Dendritic cell treated with granulocyte-macrophage colony-stimulating factor and Interleukin-4, amounts not matched to agents 40 ng/mL and 50 ng/mL, for 4 days (primary cell): ENCODE measurements at regions not wholly inside any gene's neighbourhood (a gene's known extent, or its start where the extent isn't known, plus 50 kb on each side); places are given as distances from the start of the nearest gene placed in this dataset.
"Not testable (repeated sequence)": the region's sequence is repeated elsewhere in the genome, so short reads cannot be mapped to it uniquely, and the experiment has no call there.

Experiments
- H3K27ac Mint-ChIP-seq: one replicate; pipeline ENCODE4 v1.8.0; 2022; ENCODE audit warnings: mild to moderate bottlenecking, mixed read lengths
- H3K27me3 Mint-ChIP-seq: one replicate; pipeline ENCODE4 v1.8.0; 2022; ENCODE audit warnings: mild to moderate bottlenecking, mixed read lengths
- H3K36me3 Mint-ChIP-seq: one replicate; pipeline ENCODE4 v1.8.0; 2022; ENCODE audit warnings: low read depth, mixed read lengths
- H3K4me1 Mint-ChIP-seq: one replicate; pipeline ENCODE4 v1.8.0; 2022; ENCODE audit warnings: low read depth, mixed read lengths
- H3K4me3 Mint-ChIP-seq: one replicate; pipeline ENCODE4 v1.8.0; 2022; ENCODE audit warnings: mild to moderate bottlenecking, moderate library complexity, mixed read lengths
- H3K9me3 Mint-ChIP-seq: one replicate; pipeline ENCODE4 v1.8.0; 2022; ENCODE audit warnings: mixed read lengths
- intact Hi-C: fragments of 100-400 bp; cut with micrococcal nuclease; formaldehyde crosslinking; loops from one replicate; pipeline ENCODE4 v1.15.0; 2022

- H3K4me3 Mint-ChIP-seq = peak overlapping the region; percentile 95
- intact Hi-C loops = no loop called here
- H3K27ac Mint-ChIP-seq = peak overlapping the region; percentile 83
- peaks cover 3% of the 10 kb centered on the region for H3K9me3 Mint-ChIP-seq
- peaks cover 20% of the 10 kb centered on the region for H3K4me1 Mint-ChIP-seq
- H3K27me3 Mint-ChIP-seq = peaks cover 43% of the 10 kb centered on the region
- peaks cover 6% of the 10 kb centered on the region for H3K36me3 Mint-ChIP-seq
Observed at GRCh38 chr3:11719406-11720303, 75.9 kb upstream of the VGLL4 start.

GRCh38 chr3:11718637-11719405, 75.1 kb upstream of the VGLL4 start:
- Mint-ChIP-seq H3K27me3 (peaks cover 43% of the 10 kb centered on the region), H3K4me3 (peak overlapping the region; percentile 75), H3K27ac (peak overlapping the region; percentile 61), H3K9me3 (no peaks in the 10 kb centered on the region), H3K36me3 (peaks cover 6% of the 10 kb centered on the region), H3K4me1 (peaks cover 18% of the 10 kb centered on the region)
- intact Hi-C loops = no loop called here

GRCh38 chr3:11717768-11718636, 74.3 kb upstream of the VGLL4 start:
- intact Hi-C loops = no loop called here
- Mint-ChIP-seq H3K4me3 (peak overlapping the region; percentile 75), H3K9me3 (no peaks in the 10 kb centered on the region), H3K27me3 (peaks cover 43% of the 10 kb centered on the region), H3K4me1 (peaks cover 18% of the 10 kb centered on the region), H3K27ac (peak overlapping the region; percentile 61), H3K36me3 (peaks cover 6% of the 10 kb centered on the region)

GRCh38 chr3:11717301-11717700, 73.6 kb upstream of the VGLL4 start:
- no peaks in the 10 kb centered on the region for H3K9me3 Mint-ChIP-seq
- no peak overlapping the region for H3K4me3 Mint-ChIP-seq
- H3K4me1 Mint-ChIP-seq = peaks cover 18% of the 10 kb centered on the region
- H3K27me3 Mint-ChIP-seq = peaks cover 40% of the 10 kb centered on the region
- H3K36me3 Mint-ChIP-seq = peaks cover 6% of the 10 kb centered on the region
- intact Hi-C loops = no loop called here
- H3K27ac Mint-ChIP-seq = no peak overlapping the region

GRCh38 chr3:11716573-11717290, 73.0 kb upstream of the VGLL4 start:
- peaks cover 18% of the 10 kb centered on the region for H3K4me1 Mint-ChIP-seq
- intact Hi-C loops = no loop called here
- no peak overlapping the region for H3K27ac Mint-ChIP-seq
- peaks cover 6% of the 10 kb centered on the region for H3K36me3 Mint-ChIP-seq
- peaks cover 36% of the 10 kb centered on the region for H3K27me3 Mint-ChIP-seq
- no peaks in the 10 kb centered on the region for H3K9me3 Mint-ChIP-seq
- no peak overlapping the region for H3K4me3 Mint-ChIP-seq

- H3K4me1 Mint-ChIP-seq = peaks cover 2% of the 10 kb centered on the region
- no peak overlapping the region for H3K4me3 Mint-ChIP-seq
- no peak overlapping the region for H3K27ac Mint-ChIP-seq
- intact Hi-C loops = no loop called here
- H3K9me3 Mint-ChIP-seq = peaks cover 10% of the 10 kb centered on the region
- H3K27me3 Mint-ChIP-seq = peaks cover 12% of the 10 kb centered on the region
- H3K36me3 Mint-ChIP-seq = no peaks in the 10 kb centered on the region
Observed at GRCh38 chr3:11713171-11713570, 69.5 kb upstream of the VGLL4 start.

- H3K36me3 Mint-ChIP-seq = no peaks in the 10 kb centered on the region
- H3K27ac Mint-ChIP-seq = no peak overlapping the region
- H3K4me1 Mint-ChIP-seq = no peaks in the 10 kb centered on the region
- H3K27me3 Mint-ChIP-seq = peaks cover 8% of the 10 kb centered on the region
- intact Hi-C loops = no loop called here
- no peak overlapping the region for H3K4me3 Mint-ChIP-seq
- H3K9me3 Mint-ChIP-seq = peaks cover 10% of the 10 kb centered on the region
Observed at GRCh38 chr3:11712646-11713045, 68.9 kb upstream of the VGLL4 start.

GRCh38 chr3:11711876-11712275, 68.2 kb upstream of the VGLL4 start:
- Mint-ChIP-seq H3K4me1 (no peaks in the 10 kb centered on the region), H3K27me3 (peaks cover 5% of the 10 kb centered on the region)
- intact Hi-C loops = no loop called here

GRCh38 chr3:11709782-11710181, 66.1 kb upstream of the VGLL4 start:
- peaks cover 10% of the 10 kb centered on the region for H3K9me3 Mint-ChIP-seq
- intact Hi-C loops = no loop called here
- no peak overlapping the region for H3K4me3 Mint-ChIP-seq
- H3K27me3 Mint-ChIP-seq = peaks cover 3% of the 10 kb centered on the region
- no peak overlapping the region for H3K27ac Mint-ChIP-seq
- no peaks in the 10 kb centered on the region for H3K36me3 Mint-ChIP-seq
- H3K4me1 Mint-ChIP-seq = no peaks in the 10 kb centered on the region

More at GRCh38 chr3:11711876-11712275, 68.2 kb upstream of the VGLL4 start:
- Mint-ChIP-seq H3K27ac (no peak overlapping the region), H3K4me3 (no peak overlapping the region), H3K9me3 (peaks cover 10% of the 10 kb centered on the region), H3K36me3 (no peaks in the 10 kb centered on the region)

GRCh38 chr3:11707084-11707483, 63.4 kb upstream of the VGLL4 start:
- H3K4me1 Mint-ChIP-seq, H3K9me3 Mint-ChIP-seq, H3K36me3 Mint-ChIP-seq, intact Hi-C loops, H3K27me3 Mint-ChIP-seq, H3K4me3 Mint-ChIP-seq, H3K27ac Mint-ChIP-seq: not testable (repeated sequence)

- Mint-ChIP-seq H3K27me3 (peaks cover 3% of the 10 kb centered on the region), H3K36me3 (no peaks in the 10 kb centered on the region), H3K4me1 (no peaks in the 10 kb centered on the region), H3K4me3 (no peak overlapping the region), H3K9me3 (peaks cover 10% of the 10 kb centered on the region), H3K27ac (no peak overlapping the region)
- intact Hi-C loops = no loop called here
Observed at GRCh38 chr3:11706604-11707003, 62.9 kb upstream of the VGLL4 start.

GRCh38 chr3:11705049-11705448, 61.3 kb upstream of the VGLL4 start:
- H3K36me3 Mint-ChIP-seq = no peaks in the 10 kb centered on the region
- peaks cover 6% of the 10 kb centered on the region for H3K9me3 Mint-ChIP-seq
- peak overlapping the region; percentile 4 for H3K4me3 Mint-ChIP-seq
- no peaks in the 10 kb centered on the region for H3K4me1 Mint-ChIP-seq
- intact Hi-C loops = no loop called here
- peaks cover 3% of the 10 kb centered on the region for H3K27me3 Mint-ChIP-seq
- H3K27ac Mint-ChIP-seq = no peak overlapping the region

- H3K4me1 Mint-ChIP-seq = no peaks in the 10 kb centered on the region
- H3K9me3 Mint-ChIP-seq = no peaks in the 10 kb centered on the region
- no peaks in the 10 kb centered on the region for H3K36me3 Mint-ChIP-seq
Observed at GRCh38 chr3:11703146-11703545, 59.4 kb upstream of the VGLL4 start.

More at GRCh38 chr3:11703146-11703545, 59.4 kb upstream of the VGLL4 start:
- Mint-ChIP-seq H3K27me3 (peaks cover 3% of the 10 kb centered on the region), H3K27ac (no peak overlapping the region), H3K4me3 (no peak overlapping the region)
- intact Hi-C loops = no loop called here
